Natural killer cell (primary cell): ENCODE measurements at regions not wholly inside any gene's neighbourhood (a gene's known extent, or its start where the extent isn't known, plus 50 kb on each side); places are given as distances from the start of the nearest gene placed in this dataset.

ENCODE experiments used
- ATAC-seq, 3 donors: fragments of 150-1000 bp in 2 of 3; fragments of 200-7000 bp in 1 of 3; cut with Tn5 transposase; 1 replicate in 1 of 3; 2 replicates in 2 of 3; pipeline ENCODE4 v1.10.0; 2021; ENCODE audit warnings: mild to moderate bottlenecking in 2 of 3, moderate library complexity in 2 of 3
- DNase-seq, 2 donors: peaks; one replicate each; pipeline versions ENCODE4 v3.0.0 to v3.0.0-alpha.2; 2013 to 2021; ENCODE audit warnings: mixed read lengths in 1 of 2
- H3K27ac ChIP-seq: one replicate; pipeline ENCODE4 v1.5.1; 2013; ENCODE audit warnings: mild to moderate bottlenecking, low read length
- H3K27me3 ChIP-seq: one replicate; pipeline ENCODE4 v1.6.1; 2013; ENCODE audit warnings: low read length; ENCODE audit not compliant: control insufficient read depth, insufficient read depth
- H3K36me3 ChIP-seq: one replicate; pipeline ENCODE4 v1.6.1; 2013; ENCODE audit warnings: low read length; ENCODE audit not compliant: control insufficient read depth, insufficient read depth
- H3K4me1 ChIP-seq: one replicate; pipeline ENCODE4 v1.6.1; 2013; ENCODE audit warnings: low read length; ENCODE audit not compliant: control insufficient read depth, insufficient read depth
- H3K4me3 ChIP-seq: one replicate; pipeline ENCODE4 v1.5.1; 2013; ENCODE audit warnings: low read length
- H3K9me3 ChIP-seq: one replicate; pipeline ENCODE4 v1.6.1; 2013; ENCODE audit warnings: low read length; ENCODE audit not compliant: control insufficient read depth, insufficient read depth
- H3K27ac Mint-ChIP-seq, 2 donors: one replicate each; pipeline ENCODE4 v1.8.0; 2022; ENCODE audit warnings: mild to moderate bottlenecking in 2 of 2, mixed read lengths in 2 of 2, moderate library complexity in 1 of 2
- H3K27me3 Mint-ChIP-seq, 2 donors: one replicate each; pipeline ENCODE4 v1.8.0; 2022; ENCODE audit warnings: low read depth in 2 of 2, mixed read lengths in 2 of 2
- H3K36me3 Mint-ChIP-seq: one replicate; pipeline ENCODE4 v1.8.0; 2022; ENCODE audit warnings: mixed read lengths
- H3K4me1 Mint-ChIP-seq, 2 donors: one replicate each; pipeline ENCODE4 v1.8.0; 2022; ENCODE audit warnings: mixed read lengths in 2 of 2
- H3K4me3 Mint-ChIP-seq: one replicate; pipeline ENCODE4 v1.8.0; 2022; ENCODE audit warnings: mild to moderate bottlenecking, moderate library complexity, mixed read lengths
- H3K9me3 Mint-ChIP-seq, 2 donors: one replicate each; pipeline ENCODE4 v1.8.0; 2022; ENCODE audit warnings: mixed read lengths in 2 of 2
- CTCF ChIP-seq: fragments of 200-600 bp; IDR thresholded peaks from one replicate; pipeline ENCODE4 v1.8.0; 2022; ENCODE audit warnings: antibody characterized with exemption
- WGBS: methylation state at CpG from one replicate; pipeline ENCODE4 v1.1.7; 2013; ENCODE audit warnings: missing lambda C conversion rate; ENCODE audit not compliant: insufficient coverage; 5-methylcytosine and 5-hydroxymethylcytosine counted together
- intact Hi-C: fragments of 100-400 bp; cut with micrococcal nuclease; formaldehyde crosslinking; loops from one replicate; pipeline ENCODE4 v1.14.2; 2022

- peak in 1 of 3 donors; percentile 48 for ATAC-seq
- Mint-ChIP-seq H3K9me3 (no peaks in the 10 kb centered on the region), H3K27ac (no peak overlapping the region), H3K27me3 (no peaks in the 10 kb centered on the region), H3K36me3 (no peaks in the 10 kb centered on the region), H3K4me3 (no peak overlapping the region), H3K4me1 (no peaks in the 10 kb centered on the region)
- Histone ChIP-seq H3K4me3 (no peak overlapping the region), H3K27me3 (no peaks in the 10 kb centered on the region), H3K4me1 (no peaks in the 10 kb centered on the region), H3K27ac (no peak overlapping the region), H3K9me3 (no peaks in the 10 kb centered on the region), H3K36me3 (no peaks in the 10 kb centered on the region)
- WGBS, result 60% methylated on average over 15 of the region's 15 CpGs
- TF ChIP-seq CTCF, result peak; percentile 41
- intact Hi-C loops, result no loop called here
- DNase-seq, result peak in 1 of 2 donors; percentile 26
Observed at GRCh38 chr5:4879693-4880303, 260.3 kb upstream of the ADAMTS16 start.

- H3K27me3 Mint-ChIP-seq, result no peaks in the 10 kb centered on the region
- Histone ChIP-seq H3K36me3 (no peaks in the 10 kb centered on the region), H3K4me3 (no peak overlapping the region), H3K27me3 (no peaks in the 10 kb centered on the region), H3K27ac (no peak overlapping the region), H3K4me1 (no peaks in the 10 kb centered on the region), H3K9me3 (no peaks in the 10 kb centered on the region)
- intact Hi-C loops, result no loop called here
- no peak overlapping the region for H3K27ac Mint-ChIP-seq
- no peaks in the 10 kb centered on the region for H3K36me3 Mint-ChIP-seq
- TF ChIP-seq CTCF, result no peak
- DNase-seq (no peak), ATAC-seq (no peak)
- 68% methylated on average over 15 of the region's 15 CpGs for WGBS
- H3K4me3 Mint-ChIP-seq, result no peak overlapping the region
- H3K9me3 Mint-ChIP-seq, result peaks cover 0 to under 1% of the 10 kb centered on the region in 2 donors
- H3K4me1 Mint-ChIP-seq, result no peaks in the 10 kb centered on the region
Observed at GRCh38 chr5:4880304-4880741, 259.8 kb upstream of the ADAMTS16 start.

GRCh38 chr5:4881366-4882002, 258.6 kb upstream of the ADAMTS16 start:
- H3K27me3 Mint-ChIP-seq, result no peaks in the 10 kb centered on the region
- no peak for ATAC-seq
- no peak for DNase-seq
- TF ChIP-seq CTCF, result no peak
- H3K27me3 ChIP-seq, result no peaks in the 10 kb centered on the region
- H3K4me3 ChIP-seq, result no peak overlapping the region
- no peak overlapping the region for H3K4me3 Mint-ChIP-seq
- H3K9me3 ChIP-seq, result no peaks in the 10 kb centered on the region
- no peaks in the 10 kb centered on the region for H3K4me1 ChIP-seq
- no peaks in the 10 kb centered on the region for H3K36me3 Mint-ChIP-seq
- no peak overlapping the region for H3K27ac ChIP-seq
- no peaks in the 10 kb centered on the region for H3K4me1 Mint-ChIP-seq
- peaks cover 3% of the 10 kb centered on the region in 2 donors for H3K9me3 Mint-ChIP-seq
- no peaks in the 10 kb centered on the region for H3K36me3 ChIP-seq
- 91% methylated on average over 7 of the region's 8 CpGs for WGBS
- intact Hi-C loops, result no loop called here
- no peak overlapping the region for H3K27ac Mint-ChIP-seq

- Mint-ChIP-seq H3K27ac (no peak overlapping the region), H3K27me3 (no peaks in the 10 kb centered on the region), H3K4me1 (no peaks in the 10 kb centered on the region), H3K36me3 (no peaks in the 10 kb centered on the region), H3K9me3 (peaks cover 3% of the 10 kb centered on the region in 2 donors), H3K4me3 (no peak overlapping the region)
- no peak overlapping the region for H3K4me3 ChIP-seq
- TF ChIP-seq CTCF, result no peak
- H3K36me3 ChIP-seq, result no peaks in the 10 kb centered on the region
- no peaks in the 10 kb centered on the region for H3K27me3 ChIP-seq
- H3K4me1 ChIP-seq, result no peaks in the 10 kb centered on the region
- DNase-seq (no peak), ATAC-seq (no peak)
- no peaks in the 10 kb centered on the region for H3K9me3 ChIP-seq
- intact Hi-C loops, result no loop called here
- H3K27ac ChIP-seq, result no peak overlapping the region
- 95% methylated on average over 3 of the region's 4 CpGs for WGBS
Observed at GRCh38 chr5:4882186-4882585, 257.9 kb upstream of the ADAMTS16 start.
